DND-41 (cell line): ENCODE measurements at regions not wholly inside any gene's neighbourhood (a gene's known extent, or its start where the extent isn't known, plus 50 kb on each side); places are given as distances from the start of the nearest gene placed in this dataset.

Experiments
- ATAC-seq: fragments of 200-7000 bp; cut with Tn5 transposase; 3 replicates; pipeline ENCODE4 v1.9.1; 2021; ENCODE audit warnings: low read depth; ENCODE audit not compliant: insufficient read depth
- DNase-seq: peaks from one replicate; pipeline ENCODE4 v3.0.0-alpha.2; 2020
- H2AFZ ChIP-seq: 2 replicates; pipeline ENCODE4 v1.6.0; 2012; ENCODE audit warnings: low read depth, low read length
- H3K27ac ChIP-seq: 2 replicates; pipeline ENCODE4 v1.5.1; 2012; ENCODE audit warnings: low read length, inconsistent platforms
- H3K27me3 ChIP-seq: fragments of 200-600 bp; sonication (generic); 2 replicates; pipeline ENCODE4 v1.6.0; 2012; ENCODE audit warnings: low read length, mild to moderate bottlenecking, inconsistent platforms; ENCODE audit not compliant: insufficient read depth, poor library complexity
- H3K36me3 ChIP-seq: 2 replicates; pipeline ENCODE4 v1.5.1; 2012; ENCODE audit warnings: low read length, inconsistent platforms; ENCODE audit not compliant: insufficient read depth
- H3K4me1 ChIP-seq: 2 replicates; pipeline ENCODE4 v1.5.1; 2012; ENCODE audit warnings: mild to moderate bottlenecking, low read length; ENCODE audit not compliant: insufficient read depth
- H3K4me2 ChIP-seq: 2 replicates; pipeline ENCODE4 v1.6.0; 2012; ENCODE audit warnings: mild to moderate bottlenecking, moderate library complexity, low read length, inconsistent platforms; ENCODE audit not compliant: insufficient read depth
- H3K4me3 ChIP-seq, 2 experiments: fragments of 200-600 bp in 1 of 2; shearing (Covaris generic) in 1 of 2; 2 replicates each; pipeline ENCODE4 v1.5.1; 2012 to 2016; ENCODE audit warnings: inconsistent platforms in 2 of 2, low read length in 2 of 2, mild to moderate bottlenecking in 2 of 2, low read depth in 1 of 2, moderate library complexity in 1 of 2
- H3K79me2 ChIP-seq: 2 replicates; pipeline ENCODE4 v1.6.0; 2012; ENCODE audit warnings: low read length, inconsistent platforms; ENCODE audit not compliant: insufficient read depth
- H3K9ac ChIP-seq: 2 replicates; pipeline ENCODE4 v1.6.0; 2012; ENCODE audit warnings: low read depth, mild to moderate bottlenecking, inconsistent platforms, low read length, moderate library complexity
- H3K9me3 ChIP-seq: 2 replicates; pipeline ENCODE4 v1.5.1; 2012; ENCODE audit warnings: low read length, moderate library complexity, mild to moderate bottlenecking, inconsistent platforms; ENCODE audit not compliant: insufficient read depth, severe bottlenecking
- H4K20me1 ChIP-seq: 2 replicates; pipeline ENCODE4 v1.6.0; 2012; ENCODE audit warnings: low read length; ENCODE audit not compliant: insufficient read depth
- CTCF ChIP-seq: IDR thresholded peaks from 2 replicates; pipeline ENCODE4 v1.5.1; 2012; ENCODE audit warnings: borderline replicate concordance, low read length, moderate library complexity, mild to moderate bottlenecking; ENCODE audit not compliant: poor library complexity, severe bottlenecking; ENCODE audit errors: extremely low read depth
- EZH2 ChIP-seq: IDR thresholded peaks from 3 replicates; pipeline ENCODE4 v1.6.1; 2012; ENCODE audit warnings: borderline replicate concordance, low read depth, mild to moderate bottlenecking, moderate library complexity, low read length, inconsistent platforms; ENCODE audit not compliant: severe bottlenecking

GRCh38 chr6:144898741-144899140, 613.6 kb downstream of the UTRN start:
- Histone ChIP-seq H3K36me3 (no peaks in the 10 kb centered on the region), H2AFZ (no peak overlapping the region), H3K9me3 (peaks cover 6% of the 10 kb centered on the region), H3K9ac (no peak overlapping the region), H3K4me2 (no peak overlapping the region), H3K27me3 (no peaks in the 10 kb centered on the region), H3K79me2 (no peaks in the 10 kb centered on the region), H3K27ac (no peak overlapping the region), H3K4me1 (no peaks in the 10 kb centered on the region), H4K20me1 (no peaks in the 10 kb centered on the region), H3K4me3 (no peak overlapping the region)
- DNase-seq: no peak
- ATAC-seq: no peak
- TF ChIP-seq CTCF (no peak), EZH2 (no peak)

GRCh38 chr6:144899161-144899560, 614.0 kb downstream of the UTRN start:
- Histone ChIP-seq H3K27me3 (no peaks in the 10 kb centered on the region), H4K20me1 (no peaks in the 10 kb centered on the region), H3K9ac (no peak overlapping the region), H3K27ac (no peak overlapping the region), H3K4me1 (no peaks in the 10 kb centered on the region), H3K4me3 (no peak overlapping the region), H3K4me2 (no peak overlapping the region), H2AFZ (no peak overlapping the region), H3K36me3 (no peaks in the 10 kb centered on the region), H3K79me2 (no peaks in the 10 kb centered on the region), H3K9me3 (peaks cover 6% of the 10 kb centered on the region)
- DNase-seq (no peak), ATAC-seq (no peak)
- TF ChIP-seq CTCF: no peak
- TF ChIP-seq EZH2: no peak

- ATAC-seq: no peak
- Histone ChIP-seq H3K4me1 (no peaks in the 10 kb centered on the region), H2AFZ (no peak overlapping the region), H3K79me2 (no peaks in the 10 kb centered on the region), H3K27ac (no peak overlapping the region), H3K9me3 (peaks cover 6% of the 10 kb centered on the region), H3K27me3 (no peaks in the 10 kb centered on the region), H3K4me2 (no peak overlapping the region), H3K4me3 (no peak overlapping the region), H4K20me1 (no peaks in the 10 kb centered on the region), H3K9ac (no peak overlapping the region), H3K36me3 (no peaks in the 10 kb centered on the region)
- no peak for DNase-seq
- TF ChIP-seq EZH2 (no peak), CTCF (no peak)
Observed at GRCh38 chr6:144901412-144901811, 616.3 kb downstream of the UTRN start.

- Histone ChIP-seq H3K79me2 (no peaks in the 10 kb centered on the region), H3K4me2 (no peak overlapping the region), H3K9me3 (no peaks in the 10 kb centered on the region), H3K4me3 (no peak overlapping the region), H2AFZ (no peak overlapping the region), H3K4me1 (peaks cover 4% of the 10 kb centered on the region; the same call in 1 of the 2 replicates), H3K27ac (no peak overlapping the region), H3K27me3 (no peaks in the 10 kb centered on the region), H3K9ac (no peak overlapping the region), H3K36me3 (no peaks in the 10 kb centered on the region), H4K20me1 (no peaks in the 10 kb centered on the region)
- DNase-seq (no peak), ATAC-seq (no peak)
- no peak for TF ChIP-seq EZH2
- TF ChIP-seq CTCF: no peak
Observed at GRCh38 chr6:144908004-144908403, 622.9 kb downstream of the UTRN start.
